WTC11 (cell line): ENCODE measurements at regions not wholly inside any gene's neighbourhood (a gene's known extent, or its start where the extent isn't known, plus 50 kb on each side); places are given as distances from the start of the nearest gene placed in this dataset.

Source experiments
- ATAC-seq: fragments of 200-7000 bp; cut with Tn5 transposase; 2 replicates; pipeline ENCODE4 v1.10.0; 2021; ENCODE audit warnings: mild to moderate bottlenecking, moderate library complexity
- CTCF ChIA-PET: fragments of 300-600 bp; sonication (Branson Sonifier 250); formaldehyde crosslinking; loops from one replicate; lab custom pipeline; 2021; ENCODE audit warnings: antibody characterized with exemption; lab: Charles Lee
- POLR2A ChIA-PET: fragments of 350-600 bp; sonication (Branson Sonifier 250); formaldehyde crosslinking; loops from one replicate; lab custom pipeline; 2021; ENCODE audit warnings: antibody characterized with exemption; lab: Charles Lee
- DNase-seq: peaks from one replicate; pipeline ENCODE4 v3.0.0; 2021; ENCODE audit warnings: low spot score
- H3K27ac Mint-ChIP-seq: 2 replicates; pipeline ENCODE4 v1.8.0; 2021; ENCODE audit warnings: mixed read lengths
- H3K27me3 Mint-ChIP-seq: 2 replicates; pipeline ENCODE4 v1.8.0; 2021; ENCODE audit warnings: low read depth, mild to moderate bottlenecking, moderate library complexity, mixed read lengths
- H3K36me3 Mint-ChIP-seq: 2 replicates; pipeline ENCODE4 v1.8.0; 2021; ENCODE audit warnings: mixed read lengths
- H3K4me1 Mint-ChIP-seq: 2 replicates; pipeline ENCODE4 v1.8.0; 2022; ENCODE audit warnings: mixed read lengths
- H3K4me3 Mint-ChIP-seq: 2 replicates; pipeline ENCODE4 v1.8.0; 2021; ENCODE audit warnings: mild to moderate bottlenecking, moderate library complexity, mixed read lengths
- H3K9me3 Mint-ChIP-seq: 2 replicates; pipeline ENCODE4 v1.8.0; 2021; ENCODE audit warnings: mixed read lengths
- AR ChIP-seq: fragments of 250-450 bp; sonication (Bioruptor Pico); IDR thresholded peaks from 2 replicates; pipeline ENCODE4 v1.9.0; 2021; ENCODE audit warnings: mild to moderate bottlenecking
- ATF2 ChIP-seq: sonication (generic); formaldehyde crosslinking; IDR thresholded peaks from 2 replicates; pipeline ENCODE4 v1.8.1; 2022; ENCODE audit warnings: low read depth, missing genetic modification reagents, borderline replicate concordance
- ATF6 ChIP-seq: sonication (generic); formaldehyde crosslinking; IDR thresholded peaks from 2 replicates; pipeline ENCODE4 v1.8.1; 2023; ENCODE audit warnings: mild to moderate bottlenecking, missing genetic modification reagents
- ELF4 ChIP-seq: sonication (generic); formaldehyde crosslinking; IDR thresholded peaks from 2 replicates; pipeline ENCODE4 v1.8.1; 2022; ENCODE audit warnings: low read depth, mild to moderate bottlenecking, moderate library complexity, missing genetic modification reagents
- ETV6 ChIP-seq: sonication (generic); formaldehyde crosslinking; IDR thresholded peaks from 2 replicates; pipeline ENCODE4 v1.8.1; 2022; ENCODE audit warnings: mild to moderate bottlenecking, missing genetic modification reagents
- MLX ChIP-seq: sonication (generic); formaldehyde crosslinking; IDR thresholded peaks from 2 replicates; pipeline ENCODE4 v1.8.1; 2023; ENCODE audit warnings: mild to moderate bottlenecking, missing genetic modification reagents, moderate library complexity
- NR3C1 ChIP-seq: sonication (generic); formaldehyde crosslinking; conservative IDR thresholded peaks from 2 replicates; pipeline ENCODE4 v1.8.1; 2023; ENCODE audit warnings: low read depth, mild to moderate bottlenecking, missing genetic modification reagents
- PRDM15 ChIP-seq: sonication (generic); formaldehyde crosslinking; IDR thresholded peaks from 2 replicates; pipeline ENCODE4 v1.8.0; 2022; ENCODE audit warnings: missing genetic modification reagents
- SOX15 ChIP-seq: fragments of 250-450 bp; sonication (Bioruptor Pico); IDR thresholded peaks from 2 replicates; pipeline ENCODE4 v1.9.0; 2021; ENCODE audit warnings: mild to moderate bottlenecking
- TEAD1 ChIP-seq: sonication (generic); formaldehyde crosslinking; IDR thresholded peaks from 2 replicates; pipeline ENCODE4 v1.8.0; 2022; ENCODE audit warnings: mild to moderate bottlenecking, missing genetic modification reagents
- USF1 ChIP-seq: sonication (generic); formaldehyde crosslinking; IDR thresholded peaks from 2 replicates; pipeline ENCODE4 v1.8.0; 2022; ENCODE audit warnings: mild to moderate bottlenecking, missing genetic modification reagents
- ZBTB21 ChIP-seq: sonication (generic); formaldehyde crosslinking; IDR thresholded peaks from 2 replicates; pipeline ENCODE4 v1.8.1; 2023; ENCODE audit warnings: mild to moderate bottlenecking, missing genetic modification reagents, borderline replicate concordance
- ZMAT4 ChIP-seq: fragments of 250-450 bp; sonication (Bioruptor Pico); IDR thresholded peaks from 2 replicates; pipeline ENCODE4 v1.9.0; 2021; ENCODE audit warnings: mild to moderate bottlenecking
- ZNF138 ChIP-seq: sonication (generic); formaldehyde crosslinking; conservative IDR thresholded peaks from 2 replicates; pipeline ENCODE4 v1.8.1; 2022; ENCODE audit warnings: mild to moderate bottlenecking, moderate library complexity, missing genetic modification reagents
- ZNF396 ChIP-seq: fragments of 250-450 bp; sonication (Bioruptor Pico); IDR thresholded peaks from 2 replicates; pipeline ENCODE4 v1.8.0; 2021; ENCODE audit warnings: mild to moderate bottlenecking, moderate library complexity, borderline replicate concordance
- ZNF512 ChIP-seq: sonication (generic); formaldehyde crosslinking; IDR thresholded peaks from 2 replicates; pipeline ENCODE4 v1.8.1; 2022; ENCODE audit warnings: missing genetic modification reagents, borderline replicate concordance

- H3K27ac Mint-ChIP-seq = no peak overlapping the region
- no peak for ATAC-seq
These were observed 452.9 kb downstream of the TFAP2B start for GRCh38 chr6:51271615-51272014.

More at GRCh38 chr6:51271615-51272014, 452.9 kb downstream of the TFAP2B start:
- POLR2A ChIA-PET = no interaction called here
- no peak for DNase-seq
- TF ChIP-seq ZNF138 (CRISPR knock-in tag) (no peak), ZBTB21 (no peak), PRDM15 (CRISPR knock-in tag) (no peak), ETV6 (CRISPR knock-in tag) (no peak), ZNF396 (no peak), ATF6 (CRISPR knock-in tag) (no peak), MLX (CRISPR knock-in tag) (no peak), AR (CRISPR knock-in tag) (no peak), TEAD1 (CRISPR knock-in tag) (no peak), ELF4 (CRISPR knock-in tag) (no peak), SOX15 (CRISPR knock-in tag) (no peak), USF1 (CRISPR knock-in tag) (no peak), ATF2 (no peak), ZMAT4 (CRISPR knock-in tag) (no peak), NR3C1 (CRISPR knock-in tag) (no peak), ZNF512 (CRISPR knock-in tag) (no peak)
- TF ChIP-seq, all 79 proteins: peak for 0
- H3K36me3 Mint-ChIP-seq = no peaks in the 10 kb centered on the region
- peaks cover 14% of the 10 kb centered on the region for H3K4me1 Mint-ChIP-seq
- H3K9me3 Mint-ChIP-seq = no peaks in the 10 kb centered on the region
- H3K4me3 Mint-ChIP-seq = no peak overlapping the region
- CTCF ChIA-PET = no interaction called here
- H3K27me3 Mint-ChIP-seq = no peaks in the 10 kb centered on the region
